PFSK-1 (cell line): ENCODE measurements at regions not wholly inside any gene's neighbourhood (a gene's known extent, or its start where the extent isn't known, plus 50 kb on each side); places are given as distances from the start of the nearest gene placed in this dataset.

Experiments used
- POLR2AphosphoS5 ChIP-seq: IDR thresholded peaks from 2 replicates; pipeline ENCODE4 v1.6.1; 2012; ENCODE audit warnings: low read depth, mild to moderate bottlenecking, control low read depth, low read length, moderate library complexity
- TAF1 ChIP-seq: IDR thresholded peaks from 2 replicates; pipeline ENCODE4 v1.6.1; 2012; ENCODE audit warnings: low read length, control low read depth, borderline replicate concordance; ENCODE audit not compliant: insufficient read depth

- TF ChIP-seq POLR2AphosphoS5 (no peak), TAF1 (no peak)
Measured at GRCh38 chr10:2985729-2986232, 81.6 kb upstream of the PFKP start.
